K562 (cell line): ENCODE measurements at regions not wholly inside any gene's neighbourhood (a gene's known extent, or its start where the extent isn't known, plus 50 kb on each side); places are given as distances from the start of the nearest gene placed in this dataset.

Source experiments
- ATAC-seq: fragments of 200-7000 bp; cut with Tn5 transposase; 3 replicates; pipeline ENCODE4 v1.9.1; 2020; ENCODE audit warnings: moderate library complexity
- BruUV-seq: library from RNA; stranded (reverse); fragments of 400-500 nt; replicated peaks from 2 replicates; lab custom pipeline; 2021; lab: Mats Ljungman, UMichigan
- CTCF ChIA-PET: fragments of 300-600 bp; formaldehyde crosslinking; extraction: SDS; loops from one replicate; lab custom pipeline; 2021; ENCODE audit warnings: low intra/inter-chr PET ratio; lab: Yijun Ruan, JAX
- POLR2A ChIA-PET: fragments of 300-600, 350-650 bp; sonication (Branson Sonifier 250); formaldehyde crosslinking; extraction: SDS; loops from one replicate; lab custom pipeline; 2021; ENCODE audit warnings: antibody characterized with exemption, inconsistent platforms; lab: Yijun Ruan, JAX
- DNase-seq, 4 experiments: peaks; one replicate each; pipeline versions ENCODE4 v3.0.0 to v3.0.0-alpha.2; 2011 to 2018; ENCODE audit warnings: low spot score in 3 of 4, mixed read lengths in 3 of 4; ENCODE audit errors: extremely low read depth in 1 of 4
- FAIRE-seq: peaks from 2 replicates; lab custom pipeline; 2011; peaks lifted over from hg19 to GRCh38; lab: Jason Lieb, UNC
- H2AFZ ChIP-seq: 2 replicates; pipeline ENCODE4 v1.6.0; 2011; ENCODE audit warnings: low read depth, low read length, control low read depth, inconsistent platforms
- H3K27ac ChIP-seq: fragments of 200-600 bp; 3 replicates; pipeline ENCODE4 v1.8.0; 2011; ENCODE audit warnings: low read depth, mild to moderate bottlenecking, control low read depth, inconsistent platforms, low read length, moderate library complexity, mixed read lengths; ENCODE audit errors: extremely low read depth
- H3K27me3 ChIP-seq, 2 experiments: fragments of 300-600 bp in 1 of 2; 2 replicates in 1 of 2; 3 replicates in 1 of 2; pipeline versions ENCODE4 v1.6.0 to v1.8.0; 2011; ENCODE audit warnings: inconsistent platforms in 2 of 2, low read length in 2 of 2, mild to moderate bottlenecking in 1 of 2, mixed read lengths in 1 of 2, moderate library complexity in 1 of 2; ENCODE audit not compliant: control insufficient read depth in 2 of 2, insufficient read depth in 2 of 2
- H3K36me3 ChIP-seq: fragments of 300-600 bp; 3 replicates; pipeline ENCODE4 v1.8.0; 2011; ENCODE audit warnings: mild to moderate bottlenecking, low read length, inconsistent platforms; ENCODE audit not compliant: control insufficient read depth, insufficient read depth
- H3K4me1 ChIP-seq, 2 experiments: fragments of 200-600 bp in 1 of 2; replicated peaks in 1 of 2; 2 replicates in 1 of 2; 3 replicates in 1 of 2; pipeline versions ENCODE4 v1.5.1 to v1.8.0; 2011; ENCODE audit warnings: inconsistent platforms in 2 of 2, low read length in 2 of 2, mild to moderate bottlenecking in 1 of 2, mixed read lengths in 1 of 2, moderate library complexity in 1 of 2; ENCODE audit not compliant: control insufficient read depth in 2 of 2, insufficient read depth in 2 of 2
- H3K4me2 ChIP-seq: 2 replicates; pipeline ENCODE4 v1.6.1; 2011; ENCODE audit warnings: low read length, control low read depth, inconsistent platforms, mixed read lengths; ENCODE audit not compliant: insufficient read depth
- H3K4me3 ChIP-seq: fragments of 200-600 bp; sonication (generic), shearing (Covaris generic); 2 replicates; pipeline ENCODE4 v1.5.1; 2016; ENCODE audit warnings: control low read depth, inconsistent platforms
- H3K79me2 ChIP-seq: fragments of 200-600 bp; 3 replicates; pipeline ENCODE4 v1.8.0; 2011; ENCODE audit warnings: low read length, inconsistent platforms; ENCODE audit not compliant: control insufficient read depth, insufficient read depth
- H3K9ac ChIP-seq, 2 experiments: 2 replicates each; pipeline versions ENCODE4 v1.6.0 to v1.6.1; 2011; ENCODE audit warnings: low read depth in 2 of 2, low read length in 2 of 2, control low read depth in 1 of 2, inconsistent platforms in 1 of 2, mild to moderate bottlenecking in 1 of 2, mixed read lengths in 1 of 2; ENCODE audit not compliant: insufficient read depth in 1 of 2
- H3K9me1 ChIP-seq: one replicate; pipeline ENCODE4 v1.6.0; 2011; ENCODE audit warnings: inconsistent platforms, mild to moderate bottlenecking, low read length, moderate library complexity; ENCODE audit not compliant: control insufficient read depth, insufficient read depth
- H3K9me3 ChIP-seq: replicated peaks from 2 replicates; pipeline ENCODE4 v1.5.1; 2011; ENCODE audit warnings: low read depth, low read length, inconsistent platforms; ENCODE audit not compliant: control insufficient read depth, insufficient read depth
- H4K20me1 ChIP-seq: replicated peaks from 2 replicates; pipeline ENCODE4 v1.6.1; 2011; ENCODE audit warnings: low read length, inconsistent platforms, mixed read lengths; ENCODE audit not compliant: control insufficient read depth, insufficient read depth
- CBFB ChIP-seq: sonication (generic); formaldehyde crosslinking; IDR thresholded peaks from 2 replicates; pipeline ENCODE4 v1.4.0; 2020; ENCODE audit warnings: mild to moderate bottlenecking, missing genetic modification reagents
- COPS2 ChIP-seq: fragments of 450-650 bp; conservative IDR thresholded peaks from 2 replicates; pipeline ENCODE4 v1.6.1; 2016; ENCODE audit warnings: mild to moderate bottlenecking, moderate library complexity
- E2F6 ChIP-seq, 2 experiments: IDR thresholded peaks; 2 replicates each; pipeline ENCODE4 v1.6.1; 2011; ENCODE audit warnings: borderline replicate concordance in 1 of 2, control low read depth in 1 of 2, low read depth in 1 of 2, low read length in 1 of 2, mild to moderate bottlenecking in 1 of 2, mixed read lengths in 1 of 2, moderate library complexity in 1 of 2; ENCODE audit not compliant: insufficient read depth in 1 of 2, insufficient read length in 1 of 2, poor library complexity in 1 of 2, severe bottlenecking in 1 of 2; ENCODE audit errors: extremely low read depth in 1 of 2
- KDM2B ChIP-seq: fragments of 250-450 bp; sonication (Bioruptor Pico); IDR thresholded peaks from 2 replicates; pipeline ENCODE4 v1.8.0; 2021; ENCODE audit warnings: mild to moderate bottlenecking, moderate library complexity
- MGA ChIP-seq: fragments of 450-650 bp; IDR thresholded peaks from 2 replicates; pipeline ENCODE4 v1.6.1; 2016; ENCODE audit warnings: mild to moderate bottlenecking, moderate library complexity
- NR2C1 ChIP-seq, 2 experiments: fragments of 450-650 bp; IDR thresholded peaks; 2 replicates each; pipeline ENCODE4 v1.6.1; 2017; ENCODE audit warnings: mild to moderate bottlenecking in 2 of 2, antibody characterized with exemption in 1 of 2, inconsistent platforms in 1 of 2, missing compliant biosample characterization in 1 of 2, missing genetic modification characterization in 1 of 2
- RB1 ChIP-seq: fragments of 450-650 bp; IDR thresholded peaks from 2 replicates; pipeline ENCODE4 v1.6.1; 2017; ENCODE audit warnings: low read depth, mild to moderate bottlenecking
- ZNF146 ChIP-seq: IDR thresholded peaks from one replicate; pipeline ENCODE4 v1.6.1; 2018; ENCODE audit warnings: missing compliant biosample characterization; ENCODE audit not compliant: unreplicated experiment
- ZNF282 ChIP-seq: sonication (generic); formaldehyde crosslinking; IDR thresholded peaks from 2 replicates; pipeline ENCODE4 v1.8.1; 2023; ENCODE audit warnings: missing genetic modification reagents
- in situ Hi-C: fragments of 300-500 bp; cut with MboI; formaldehyde crosslinking; loops from 4 replicates; pipeline ENCODE4 v1.15.0; 2018; ENCODE audit warnings: inconsistent platforms, mixed read lengths
- intact Hi-C: fragments of 100-400 bp; cut with micrococcal nuclease; formaldehyde crosslinking; loops from 2 replicates; pipeline ENCODE4 v1.14.2; 2022

GRCh38 chr4:95749204-95749603, 90.7 kb upstream of the PDHA2 start (continued):
- TF ChIP-seq E2F6 (IDR thresholded peaks at IDR 0.05; ENCODE audit: borderline replicate concordance in 1 of 2, extremely low read depth in 1 of 2, insufficient read depth in 1 of 2, insufficient read length in 1 of 2, low read depth in 1 of 2, low read length in 1 of 2, poor library complexity in 1 of 2, severe bottlenecking in 1 of 2): no peak
- no peak for TF ChIP-seq CBFB (CRISPR knock-in tag)
- no peak for TF ChIP-seq ZNF146
- TF ChIP-seq ZNF282 (CRISPR knock-in tag): no peak

- no peaks in the 10 kb centered on the region for H3K4me1 ChIP-seq
- H3K27me3 ChIP-seq: no peaks in the 10 kb centered on the region
- no TSS peak for BruUV-seq
- no peak overlapping the region for H2AFZ ChIP-seq
- H3K36me3 ChIP-seq: no peaks in the 10 kb centered on the region
- intact Hi-C loops (no loop called here), in situ Hi-C loops (no loop called here)
- H3K9me3 ChIP-seq: no peaks in the 10 kb centered on the region
- ATAC-seq (no peak), DNase-seq (no peak), FAIRE-seq (no peak)
- H3K4me3 ChIP-seq: no peak overlapping the region
- no peak overlapping the region for H3K9ac ChIP-seq
- CTCF ChIA-PET: no interaction called here
- H3K4me2 ChIP-seq: no peak overlapping the region
- no peaks in the 10 kb centered on the region for H4K20me1 ChIP-seq
- POLR2A ChIA-PET: no interaction called here
- no peaks in the 10 kb centered on the region for H3K79me2 ChIP-seq
- no peak overlapping the region for H3K27ac ChIP-seq
- H3K9me1 ChIP-seq: no peaks in the 10 kb centered on the region
- no peak for TF ChIP-seq MGA
- no peak for TF ChIP-seq RB1
- TF ChIP-seq NR2C1 (IDR thresholded peaks at IDR 0.05): no peak
- no peak for TF ChIP-seq NR2C1 (tag; IDR thresholded peaks at IDR 0.05)
- TF ChIP-seq COPS2: no peak
- no peak for TF ChIP-seq KDM2B
Observed at GRCh38 chr4:95742872-95743271, 97.0 kb upstream of the PDHA2 start.
